GM23338 (cell line): ENCODE measurements at regions not wholly inside any gene's neighbourhood (a gene's known extent, or its start where the extent isn't known, plus 50 kb on each side); places are given as distances from the start of the nearest gene placed in this dataset.

Experiments
- ATAC-seq: fragments of 200-7000 bp; cut with Tn5 transposase; 3 replicates; pipeline ENCODE4 v1.9.1; 2020
- DNase-seq: peaks from one replicate; pipeline ENCODE4 v3.0.0-alpha.2; 2015; ENCODE audit warnings: low spot score
- H2AFZ ChIP-seq: fragments of 200-600 bp; sonication (generic); 2 replicates; pipeline ENCODE4 v1.8.0; 2016; ENCODE audit warnings: antibody characterized with exemption, mild to moderate bottlenecking, moderate library complexity
- H3F3A ChIP-seq: fragments of 200-600 bp; sonication (generic); replicated peaks from 2 replicates; pipeline ENCODE4 v1.8.0; 2017; ENCODE audit warnings: antibody characterized with exemption, mixed run types, low read depth
- H3K27ac ChIP-seq: fragments of 200-600 bp; sonication (generic); 2 replicates; pipeline ENCODE4 v1.6.1; 2016; ENCODE audit warnings: low read depth
- H3K27me3 ChIP-seq: fragments of 200-600 bp; sonication (generic); 2 replicates; pipeline ENCODE4 v1.8.0; 2016; ENCODE audit warnings: mild to moderate bottlenecking, mixed run types, moderate library complexity; ENCODE audit not compliant: insufficient read depth
- H3K36me3 ChIP-seq: fragments of 200-600 bp; sonication (generic); 2 replicates; pipeline ENCODE4 v1.8.0; 2016; ENCODE audit warnings: mild to moderate bottlenecking; ENCODE audit not compliant: insufficient read depth
- H3K4me1 ChIP-seq: fragments of 200-600 bp; sonication (generic); 2 replicates; pipeline ENCODE4 v1.8.0; 2016; ENCODE audit warnings: mild to moderate bottlenecking, moderate library complexity; ENCODE audit not compliant: insufficient read depth
- H3K4me2 ChIP-seq: fragments of 200-600 bp; sonication (generic); 2 replicates; pipeline ENCODE4 v1.7.1; 2017; ENCODE audit warnings: mixed run types
- H3K4me3 ChIP-seq: fragments of 200-600 bp; sonication (generic); 2 replicates; pipeline ENCODE4 v1.6.1; 2016; ENCODE audit warnings: mixed run types
- H3K79me2 ChIP-seq: fragments of 200-600 bp; sonication (generic); replicated peaks from 2 replicates; pipeline ENCODE4 v1.8.0; 2017; ENCODE audit warnings: mild to moderate bottlenecking; ENCODE audit not compliant: insufficient read depth
- H3K9me2 ChIP-seq: fragments of 200-600 bp; sonication (generic); 2 replicates; pipeline ENCODE4 v1.8.0; 2017; ENCODE audit not compliant: insufficient read depth
- H4K20me1 ChIP-seq: fragments of 200-600 bp; sonication (generic); replicated peaks from 2 replicates; pipeline ENCODE4 v1.8.0; 2017; ENCODE audit warnings: mild to moderate bottlenecking; ENCODE audit not compliant: insufficient read depth
- H3K27ac Mint-ChIP-seq: 2 replicates; pipeline ENCODE4 v1.8.0; 2020; ENCODE audit warnings: inconsistent platforms, mild to moderate bottlenecking, moderate library complexity, mixed read lengths
- H3K27me3 Mint-ChIP-seq: 3 replicates; pipeline ENCODE4 v1.8.0; 2022; ENCODE audit warnings: low read depth, mild to moderate bottlenecking, moderate library complexity, mixed read lengths, inconsistent platforms; ENCODE audit not compliant: insufficient read depth, poor library complexity
- H3K36me3 Mint-ChIP-seq: 3 replicates; pipeline ENCODE4 v1.8.0; 2021; ENCODE audit warnings: low read depth, mild to moderate bottlenecking, inconsistent platforms, moderate library complexity, mixed read lengths
- H3K4me1 Mint-ChIP-seq: 3 replicates; pipeline ENCODE4 v1.8.0; 2020; ENCODE audit warnings: mild to moderate bottlenecking, inconsistent platforms, mixed read lengths
- H3K4me3 Mint-ChIP-seq: 3 replicates; pipeline ENCODE4 v1.8.0; 2021; ENCODE audit warnings: moderate library complexity, mild to moderate bottlenecking, inconsistent platforms, mixed read lengths
- H3K9me3 Mint-ChIP-seq: 3 replicates; pipeline ENCODE4 v1.8.0; 2020; ENCODE audit warnings: moderate library complexity, mild to moderate bottlenecking, inconsistent platforms, mixed read lengths
- CREB1 ChIP-seq: fragments of 250-450 bp; sonication (Bioruptor Pico); IDR thresholded peaks from 2 replicates; pipeline ENCODE4 v1.5.0; 2020; ENCODE audit warnings: low read depth, mild to moderate bottlenecking, moderate library complexity
- CTCF ChIP-seq, 2 experiments: fragments of 200-600 bp in 1 of 2; sonication (generic) in 1 of 2; conservative IDR thresholded peaks; 2 replicates each; pipeline versions ENCODE4 v1.5.1 to v1.6.1; 2016 to 2017; ENCODE audit warnings: antibody characterized with exemption in 2 of 2, low read depth in 2 of 2, mild to moderate bottlenecking in 2 of 2, moderate library complexity in 1 of 2
- ETS1 ChIP-seq: IDR thresholded peaks from 2 replicates; pipeline ENCODE4 v1.6.1; 2016; ENCODE audit warnings: antibody characterized with exemption
- EZH2 ChIP-seq: fragments of 200-600 bp; sonication (generic); IDR thresholded peaks from one replicate; pipeline ENCODE4 v1.8.0; 2017; ENCODE audit warnings: antibody characterized with exemption, mild to moderate bottlenecking, low read depth; ENCODE audit not compliant: unreplicated experiment
- EZH2phosphoT487 ChIP-seq: fragments of 200-600 bp; sonication (generic); IDR thresholded peaks from one replicate; pipeline ENCODE4 v1.8.1; 2018; ENCODE audit warnings: antibody characterized with exemption; ENCODE audit not compliant: unreplicated experiment
- JUNB ChIP-seq: IDR thresholded peaks from one replicate; pipeline ENCODE4 v1.6.1; 2016; ENCODE audit warnings: antibody characterized with exemption; ENCODE audit not compliant: unreplicated experiment
- NANOG ChIP-seq: IDR thresholded peaks from 2 replicates; pipeline ENCODE4 v1.6.1; 2016; ENCODE audit warnings: antibody characterized with exemption, borderline replicate concordance
- POLR2AphosphoS5 ChIP-seq: IDR thresholded peaks from 2 replicates; pipeline ENCODE4 v1.6.1; 2016; ENCODE audit warnings: antibody characterized with exemption, low read depth
- REST ChIP-seq: IDR thresholded peaks from one replicate; pipeline ENCODE4 v1.6.1; 2018; ENCODE audit warnings: antibody characterized with exemption; ENCODE audit not compliant: unreplicated experiment
- STAT1 ChIP-seq: IDR thresholded peaks from one replicate; pipeline ENCODE4 v1.6.1; 2016; ENCODE audit warnings: antibody characterized with exemption; ENCODE audit not compliant: unreplicated experiment
- ZNF114 ChIP-seq: fragments of 250-450 bp; sonication (Bioruptor Pico); IDR thresholded peaks from 2 replicates; pipeline ENCODE4 v1.5.0; 2020; ENCODE audit warnings: mild to moderate bottlenecking, moderate library complexity
- ZNF331 ChIP-seq: fragments of 250-450 bp; sonication (Bioruptor Pico); IDR thresholded peaks from 2 replicates; pipeline ENCODE4 v1.5.0; 2020; ENCODE audit warnings: low read depth, mild to moderate bottlenecking, moderate library complexity
- ZNF462 ChIP-seq: fragments of 250-450 bp; sonication (Bioruptor Pico); IDR thresholded peaks from 2 replicates; pipeline ENCODE4 v1.5.0; 2020; ENCODE audit warnings: mild to moderate bottlenecking, moderate library complexity

- no peak overlapping the region for H3K4me2 ChIP-seq
- no peaks in the 10 kb centered on the region for H3K79me2 ChIP-seq
- H3K4me1 ChIP-seq, result 0 out of 2 replicates have a peak, but pooled peaks cover 4% of the 10 kb centered on the region
- Mint-ChIP-seq H3K4me1 (no peaks in the 10 kb centered on the region; the same call in 2 of the 3 replicates), H3K27ac (no peak overlapping the region), H3K4me3 (no peak overlapping the region), H3K36me3 (no peaks in the 10 kb centered on the region), H3K9me3 (no peaks in the 10 kb centered on the region), H3K27me3 (no peaks in the 10 kb centered on the region)
- no peak overlapping the region for H3K27ac ChIP-seq
- no peak overlapping the region for H2AFZ ChIP-seq
- no peaks in the 10 kb centered on the region for H3F3A ChIP-seq
- TF ChIP-seq ETS1, result no peak
- TF ChIP-seq CTCF (conservative IDR thresholded peaks at IDR 0.05; ENCODE audit: low read depth in 2 of 2), result no peak
- TF ChIP-seq CREB1 (CRISPR knock-in tag), result no peak
- TF ChIP-seq EZH2, result no peak
- no peak for TF ChIP-seq NANOG
- TF ChIP-seq REST, result no peak
- no peak for TF ChIP-seq ZNF114
- no peak for TF ChIP-seq EZH2phosphoT487
- TF ChIP-seq JUNB, result no peak
- no peak for TF ChIP-seq ZNF462 (CRISPR knock-in tag)
- TF ChIP-seq ZNF331 (CRISPR knock-in tag), result no peak
- TF ChIP-seq POLR2AphosphoS5, result no peak
- no peak for TF ChIP-seq STAT1
- H3K4me3 ChIP-seq, result no peak overlapping the region
- 0 out of 2 replicates have a peak, but pooled peaks cover 3% of the 10 kb centered on the region for H3K9me2 ChIP-seq
- no peaks in the 10 kb centered on the region for H4K20me1 ChIP-seq
- DNase-seq (no peak), ATAC-seq (no peak)
- no peaks in the 10 kb centered on the region for H3K36me3 ChIP-seq
- H3K27me3 ChIP-seq, result no peaks in the 10 kb centered on the region
Observed at GRCh38 chr6:148112851-148113319, 229.8 kb upstream of the SASH1 start.
